SK-N-SH (cell line): ENCODE measurements at regions not wholly inside any gene's neighbourhood (a gene's known extent, or its start where the extent isn't known, plus 50 kb on each side); places are given as distances from the start of the nearest gene placed in this dataset.

ENCODE experiments used
- CTCF ChIA-PET: fragments of 300-600, 350-600 bp; formaldehyde crosslinking; extraction: SDS; loops from one replicate; lab custom pipeline; 2021; lab: Yijun Ruan, JAX
- POLR2A ChIA-PET: fragments of 350-600 bp; sonication (Branson Sonifier 250); formaldehyde crosslinking; extraction: SDS; loops from one replicate; lab custom pipeline; 2020; ENCODE audit warnings: antibody characterized with exemption, inconsistent platforms; lab: Yijun Ruan, JAX
- DNase-seq: peaks from one replicate; pipeline ENCODE4 v3.0.0; 2012
- H2AFZ ChIP-seq: fragments of 200-600 bp; sonication (generic); 2 replicates; pipeline ENCODE4 v1.8.1; 2016; ENCODE audit warnings: antibody characterized with exemption, mild to moderate bottlenecking, low read depth
- H3F3A ChIP-seq: fragments of 200-600 bp; sonication (generic); replicated peaks from 2 replicates; pipeline ENCODE3; 2016; ENCODE audit warnings: antibody characterized with exemption, mild to moderate bottlenecking; ENCODE audit not compliant: insufficient read depth
- H3K27ac ChIP-seq, 2 experiments: fragments of 200-500 bp in 1 of 2; fragments of 200-600 bp in 1 of 2; sonication (Bioruptor generic) in 1 of 2; sonication (generic), shearing (Covaris generic) in 1 of 2; 2 replicates each; pipeline versions ENCODE4 v1.5.1 to v1.6.1; 2014 to 2016; ENCODE audit warnings: low read depth in 2 of 2, inconsistent platforms in 1 of 2, low read length in 1 of 2, mild to moderate bottlenecking in 1 of 2, mixed read lengths in 1 of 2
- H3K27me3 ChIP-seq: fragments of 200-600 bp; sonication (generic), shearing (Covaris generic); 2 replicates; pipeline ENCODE4 v1.6.1; 2016; ENCODE audit warnings: mixed run types; ENCODE audit not compliant: insufficient read depth
- H3K36me3 ChIP-seq, 2 experiments: fragments of 200-500 bp in 1 of 2; fragments of 200-600 bp in 1 of 2; sonication (Bioruptor generic) in 1 of 2; sonication (generic) in 1 of 2; replicated peaks in 1 of 2; 2 replicates each; pipeline versions ENCODE3 to v1.5.1; 2014 to 2016; ENCODE audit warnings: low read length in 1 of 2, mild to moderate bottlenecking in 1 of 2; ENCODE audit not compliant: insufficient read depth in 2 of 2, control insufficient read depth in 1 of 2
- H3K4me1 ChIP-seq, 2 experiments: fragments of 200-500 bp in 1 of 2; fragments of 200-600 bp in 1 of 2; sonication (Bioruptor generic) in 1 of 2; sonication (generic), shearing (Covaris generic) in 1 of 2; 2 replicates each; pipeline versions ENCODE4 v1.5.1 to v1.6.1; 2014 to 2016; ENCODE audit warnings: low read depth in 1 of 2, low read length in 1 of 2, mixed run types in 1 of 2; ENCODE audit not compliant: insufficient read depth in 2 of 2, control insufficient read depth in 1 of 2
- H3K4me2 ChIP-seq: fragments of 200-600 bp; sonication (generic), shearing (Covaris generic); 2 replicates; pipeline ENCODE4 v1.6.1; 2017; ENCODE audit warnings: mixed run types
- H3K4me3 ChIP-seq, 2 experiments: fragments of 200-500 bp in 1 of 2; fragments of 200-600 bp in 1 of 2; sonication (Bioruptor generic) in 1 of 2; sonication (generic), shearing (Covaris generic) in 1 of 2; 2 replicates each; pipeline versions ENCODE4 v1.5.1 to v1.8.1; 2014 to 2016; ENCODE audit warnings: low read depth in 2 of 2, inconsistent platforms in 1 of 2, low read length in 1 of 2, mild to moderate bottlenecking in 1 of 2, mixed read lengths in 1 of 2, moderate library complexity in 1 of 2
- H3K79me2 ChIP-seq: fragments of 200-600 bp; sonication (generic); 2 replicates; pipeline ENCODE4 v1.8.1; 2017; ENCODE audit warnings: mild to moderate bottlenecking; ENCODE audit not compliant: insufficient read depth
- H3K9ac ChIP-seq: fragments of 200-600 bp; sonication (generic); 2 replicates; pipeline ENCODE4 v1.6.1; 2017; ENCODE audit warnings: mixed run types
- H3K9me2 ChIP-seq: fragments of 200-600 bp; sonication (generic); 2 replicates; pipeline ENCODE4 v1.6.1; 2017; ENCODE audit warnings: mixed run types
- H3K9me3 ChIP-seq: fragments of 200-600 bp; sonication (generic); 2 replicates; pipeline ENCODE4 v1.6.1; 2017; ENCODE audit warnings: mixed run types, mild to moderate bottlenecking, moderate library complexity
- H4K20me1 ChIP-seq: fragments of 200-600 bp; sonication (generic); 2 replicates; pipeline ENCODE4 v1.6.1; 2017; ENCODE audit warnings: mild to moderate bottlenecking, mixed run types; ENCODE audit not compliant: insufficient read depth
- CHD2 ChIP-seq: fragments of 150-350 bp; IDR thresholded peaks from 2 replicates; pipeline ENCODE4 v1.6.1; 2018; ENCODE audit warnings: low read length; ENCODE audit not compliant: partially characterized antibody
- GABPA ChIP-seq: IDR thresholded peaks from 2 replicates; pipeline ENCODE4 v1.4.0; 2012; ENCODE audit warnings: low read depth, mild to moderate bottlenecking
- SIN3A ChIP-seq: IDR thresholded peaks from 2 replicates; pipeline ENCODE4 v1.6.1; 2012; ENCODE audit warnings: low read depth, mild to moderate bottlenecking, low read length, moderate library complexity, borderline replicate concordance
- YY1 ChIP-seq: IDR thresholded peaks from 2 replicates; pipeline ENCODE4 v1.4.0; 2012; ENCODE audit warnings: low read depth, mild to moderate bottlenecking
- WGBS: methylation state at CpG from one replicate; pipeline ENCODE4 v1.1.6; 2017; ENCODE audit warnings: low lambda C conversion rate; 5-methylcytosine and 5-hydroxymethylcytosine counted together
- TF ChIP-seq, protein P1 (sequence below): IDR thresholded peaks from 2 replicates; pipeline ENCODE4; 2012

DNA sequence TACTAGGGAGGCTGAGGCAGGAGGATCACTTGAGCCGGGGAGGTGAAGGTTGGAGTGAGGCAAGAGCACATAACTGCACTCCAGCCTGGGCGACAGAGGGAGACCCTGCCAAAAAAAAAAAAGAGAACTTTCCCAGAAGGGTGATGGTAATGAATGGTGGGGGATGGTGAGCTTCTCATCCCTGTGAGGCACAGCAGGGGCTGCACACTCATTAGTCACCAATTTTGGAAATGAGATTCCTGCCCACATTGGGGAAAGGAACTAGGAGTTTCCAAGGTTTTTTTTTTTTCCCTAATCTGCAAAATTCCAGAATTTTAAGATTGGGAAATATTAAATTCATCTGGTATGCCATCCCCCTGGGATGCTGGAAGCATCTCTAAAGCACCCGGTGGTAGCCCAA is 50.2 kb upstream of the SSBP3 start:
- Histone ChIP-seq H3K36me3 (no peaks in the 10 kb centered on the region), H3F3A (no peaks in the 10 kb centered on the region), H3K27ac (no peak overlapping the region), H3K4me3 (no peak overlapping the region), H3K9me2 (no peaks in the 10 kb centered on the region), H2AFZ (no peak overlapping the region), H3K9ac (no peak overlapping the region), H3K27me3 (no peaks in the 10 kb centered on the region), H3K79me2 (no peaks in the 10 kb centered on the region), H3K4me1 (peaks cover 0 to 9% of the 10 kb centered on the region in 2 experiments; a peak in 1 of 4 replicates), H4K20me1 (no peaks in the 10 kb centered on the region), H3K9me3 (no peaks in the 10 kb centered on the region), H3K4me2 (no peak overlapping the region)
- DNase-seq, result no peak
- CTCF ChIA-PET, result interaction anchor here (1.2 kb wide), 1 partner anchor 33 kb away, joined by 4 read pairs; no protein-coding TSS in a partner anchor
- TF ChIP-seq GABPA, result no peak
- TF ChIP-seq, protein P1, sequence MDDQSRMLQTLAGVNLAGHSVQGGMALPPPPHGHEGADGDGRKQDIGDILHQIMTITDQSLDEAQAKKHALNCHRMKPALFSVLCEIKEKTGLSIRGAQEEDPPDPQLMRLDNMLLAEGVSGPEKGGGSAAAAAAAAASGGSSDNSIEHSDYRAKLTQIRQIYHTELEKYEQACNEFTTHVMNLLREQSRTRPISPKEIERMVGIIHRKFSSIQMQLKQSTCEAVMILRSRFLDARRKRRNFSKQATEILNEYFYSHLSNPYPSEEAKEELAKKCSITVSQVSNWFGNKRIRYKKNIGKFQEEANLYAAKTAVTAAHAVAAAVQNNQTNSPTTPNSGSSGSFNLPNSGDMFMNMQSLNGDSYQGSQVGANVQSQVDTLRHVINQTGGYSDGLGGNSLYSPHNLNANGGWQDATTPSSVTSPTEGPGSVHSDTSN, result no peak
- TF ChIP-seq CHD2, result no peak
- TF ChIP-seq YY1, result no peak
- TF ChIP-seq SIN3A, result no peak
- 83% methylated on average over 3 of the region's 3 CpGs for WGBS
- POLR2A ChIA-PET, result no interaction called here
